Fibroblast of lung (primary cell): ENCODE measurements at regions not wholly inside any gene's neighbourhood (a gene's known extent, or its start where the extent isn't known, plus 50 kb on each side); places are given as distances from the start of the nearest gene placed in this dataset.

ENCODE experiments used
- DNase-seq, 2 donors: peaks; one replicate each; pipeline versions ENCODE4 v3.0.0 to v3.0.0-alpha.2; 2010; ENCODE audit warnings: low read depth in 2 of 2
- H2AFZ ChIP-seq: 2 replicates; pipeline ENCODE4 v1.5.1; 2012; ENCODE audit warnings: low read length, control low read depth, inconsistent platforms
- H3K27ac ChIP-seq: 2 replicates; pipeline ENCODE4 v1.5.1; 2011; ENCODE audit warnings: low read length, control low read depth; ENCODE audit not compliant: insufficient read depth
- H3K27me3 ChIP-seq: 2 replicates; pipeline ENCODE4 v1.5.1; 2011; ENCODE audit warnings: mild to moderate bottlenecking, low read length; ENCODE audit not compliant: control insufficient read depth, insufficient read depth
- H3K36me3 ChIP-seq: 2 replicates; pipeline ENCODE4 v1.5.1; 2011; ENCODE audit warnings: low read length; ENCODE audit not compliant: control insufficient read depth, insufficient read depth
- H3K4me1 ChIP-seq: 2 replicates; pipeline ENCODE4 v1.5.1; 2011; ENCODE audit warnings: low read length; ENCODE audit not compliant: control insufficient read depth, insufficient read depth; ENCODE audit errors: extremely low read depth
- H3K4me2 ChIP-seq: 2 replicates; pipeline ENCODE4 v1.5.1; 2011; ENCODE audit warnings: low read length, control low read depth; ENCODE audit not compliant: insufficient read depth; ENCODE audit errors: extremely low read depth
- H3K4me3 ChIP-seq, 4 experiments: fragments of 200-600 bp in 1 of 4; sonication (generic) in 1 of 4; replicated peaks in 1 of 4; 2 replicates each; pipeline ENCODE4 v1.5.1; 2011 to 2016; ENCODE audit warnings: low read length in 4 of 4, low read depth in 3 of 4, mild to moderate bottlenecking in 3 of 4, control low read depth in 2 of 4, inconsistent platforms in 1 of 4, mixed read lengths in 1 of 4; ENCODE audit not compliant: insufficient read depth in 1 of 4; ENCODE audit errors: control extremely low read depth in 1 of 4
- H3K79me2 ChIP-seq: 2 replicates; pipeline ENCODE4 v1.5.1; 2012; ENCODE audit warnings: mild to moderate bottlenecking, low read length, inconsistent platforms; ENCODE audit not compliant: control insufficient read depth, insufficient read depth
- H3K9ac ChIP-seq: 2 replicates; pipeline ENCODE4 v1.5.1; 2011; ENCODE audit warnings: mild to moderate bottlenecking, low read length, control low read depth; ENCODE audit not compliant: insufficient read depth
- H3K9me3 ChIP-seq: 2 replicates; pipeline ENCODE4 v1.5.1; 2012; ENCODE audit warnings: low read depth, low read length; ENCODE audit not compliant: control insufficient read depth, insufficient read depth
- H4K20me1 ChIP-seq: 2 replicates; pipeline ENCODE4 v1.5.1; 2011; ENCODE audit warnings: low read length; ENCODE audit not compliant: control insufficient read depth, insufficient read depth; ENCODE audit errors: extremely low read depth
- CTCF ChIP-seq, 2 donors: IDR thresholded peaks in 1 of 2; conservative IDR thresholded peaks in 1 of 2; 1 replicate in 1 of 2; 2 replicates in 1 of 2; pipeline ENCODE4 v1.5.1; 2011 to 2012; ENCODE audit warnings: low read length in 2 of 2, control low read depth in 1 of 2, inconsistent platforms in 1 of 2, low read depth in 1 of 2, mild to moderate bottlenecking in 1 of 2
- EZH2 ChIP-seq: IDR thresholded peaks from 2 replicates; pipeline ENCODE4 v1.5.1; 2012; ENCODE audit warnings: low read length, control low read depth, mild to moderate bottlenecking; ENCODE audit errors: missing control alignments

DNA sequence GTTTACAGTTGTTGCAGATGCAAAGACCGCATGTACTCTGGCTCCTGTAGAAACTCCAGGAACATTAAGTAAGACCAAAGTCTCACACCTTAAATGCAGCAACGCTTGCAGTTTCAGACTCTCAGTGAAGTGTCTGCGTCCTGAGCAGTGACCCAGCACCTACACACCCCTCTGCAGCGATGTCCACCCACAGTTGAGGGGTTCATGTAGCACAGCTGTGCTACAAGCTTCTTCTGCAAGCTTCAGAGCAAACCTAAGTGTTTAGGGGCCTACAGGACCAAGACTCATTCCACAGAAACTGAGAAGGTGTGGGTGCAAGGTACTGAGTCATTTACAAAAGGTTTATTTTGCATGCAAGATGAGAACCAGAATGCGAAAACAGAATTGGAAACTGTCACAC lies 191.0 kb downstream of the IRX2 start:
- no peaks in the 10 kb centered on the region for H3K36me3 ChIP-seq
- no peaks in the 10 kb centered on the region for H4K20me1 ChIP-seq
- no peak overlapping the region for H3K9ac ChIP-seq
- no peak overlapping the region for H3K27ac ChIP-seq
- no peaks in the 10 kb centered on the region for H3K79me2 ChIP-seq
- DNase-seq = no peak
- H3K4me2 ChIP-seq = no peak overlapping the region
- no peaks in the 10 kb centered on the region for H3K4me1 ChIP-seq
- TF ChIP-seq EZH2 (no peak), CTCF (conservative IDR thresholded peaks at IDR 0.05 in 1 of 2, IDR thresholded peaks at IDR 0.05 in 1 of 2; ENCODE audit: low read depth in 1 of 2, low read length in 2 of 2) (no peak)
- H3K4me3 ChIP-seq = no peak overlapping the region
- H3K9me3 ChIP-seq = no peaks in the 10 kb centered on the region
- H2AFZ ChIP-seq = no peak overlapping the region
- H3K27me3 ChIP-seq = no peaks in the 10 kb centered on the region

DNA sequence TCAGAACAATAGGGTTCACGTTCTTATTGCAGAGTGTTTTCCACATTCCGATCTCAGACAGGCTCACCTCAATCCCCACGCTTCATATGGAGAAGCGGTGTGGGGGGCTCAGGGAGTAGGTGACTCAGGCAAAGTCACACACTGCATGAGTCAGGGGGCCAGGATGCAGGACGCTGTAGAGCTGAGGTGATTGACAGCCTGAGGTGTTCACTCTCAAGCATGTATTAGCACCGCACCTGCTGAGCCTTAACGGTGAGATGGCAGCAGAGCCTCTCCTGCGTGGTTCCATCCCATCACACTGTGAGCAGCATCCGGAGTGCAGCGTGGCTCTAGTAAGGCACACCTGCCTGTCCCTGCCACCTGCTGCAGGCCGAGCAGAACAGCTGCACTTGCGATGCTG lies 194.0 kb downstream of the IRX2 start:
- no peaks in the 10 kb centered on the region for H4K20me1 ChIP-seq
- no peaks in the 10 kb centered on the region for H3K79me2 ChIP-seq
- no peaks in the 10 kb centered on the region for H3K4me1 ChIP-seq
- no peak overlapping the region for H3K4me2 ChIP-seq
- TF ChIP-seq EZH2 (no peak), CTCF (conservative IDR thresholded peaks at IDR 0.05 in 1 of 2, IDR thresholded peaks at IDR 0.05 in 1 of 2; ENCODE audit: low read depth in 1 of 2, low read length in 2 of 2) (no peak)
- no peak for DNase-seq
- no peaks in the 10 kb centered on the region for H3K27me3 ChIP-seq
- H2AFZ ChIP-seq = no peak overlapping the region
- H3K9me3 ChIP-seq = no peaks in the 10 kb centered on the region
- no peak overlapping the region for H3K27ac ChIP-seq
- no peak overlapping the region for H3K9ac ChIP-seq
- no peak overlapping the region for H3K4me3 ChIP-seq
- H3K36me3 ChIP-seq = no peaks in the 10 kb centered on the region

- no peak overlapping the region for H3K4me3 ChIP-seq
- no peaks in the 10 kb centered on the region for H3K27me3 ChIP-seq
- H3K9ac ChIP-seq = no peak overlapping the region
- no peaks in the 10 kb centered on the region for H3K79me2 ChIP-seq
- no peaks in the 10 kb centered on the region for H3K4me1 ChIP-seq
- H4K20me1 ChIP-seq = no peaks in the 10 kb centered on the region
- DNase-seq = no peak
- H2AFZ ChIP-seq = no peak overlapping the region
- no peaks in the 10 kb centered on the region for H3K9me3 ChIP-seq
- TF ChIP-seq EZH2 (no peak), CTCF (conservative IDR thresholded peaks at IDR 0.05 in 1 of 2, IDR thresholded peaks at IDR 0.05 in 1 of 2; ENCODE audit: low read depth in 1 of 2, low read length in 2 of 2) (no peak)
- H3K4me2 ChIP-seq = no peak overlapping the region
- no peak overlapping the region for H3K27ac ChIP-seq
- no peaks in the 10 kb centered on the region for H3K36me3 ChIP-seq
Observed at GRCh38 chr5:2556375-2556966, 195.0 kb downstream of the IRX2 start.
